GM18858 (cell line): ENCODE measurements at regions not wholly inside any gene's neighbourhood (a gene's known extent, or its start where the extent isn't known, plus 50 kb on each side); places are given as distances from the start of the nearest gene placed in this dataset.
A peak's percentile ranks its signal among the peaks of the same experiment; 100 is the strongest.
"Not testable (repeated sequence)": the region's sequence is repeated elsewhere in the genome, so short reads cannot be mapped to it uniquely, and the experiment has no call there.

Experiments
- ATAC-seq: cut with Tn5 transposase; IDR thresholded peaks from one replicate; pipeline ENCODE4 v1.9.1; 2021; ENCODE audit not compliant: unreplicated experiment

DNA sequence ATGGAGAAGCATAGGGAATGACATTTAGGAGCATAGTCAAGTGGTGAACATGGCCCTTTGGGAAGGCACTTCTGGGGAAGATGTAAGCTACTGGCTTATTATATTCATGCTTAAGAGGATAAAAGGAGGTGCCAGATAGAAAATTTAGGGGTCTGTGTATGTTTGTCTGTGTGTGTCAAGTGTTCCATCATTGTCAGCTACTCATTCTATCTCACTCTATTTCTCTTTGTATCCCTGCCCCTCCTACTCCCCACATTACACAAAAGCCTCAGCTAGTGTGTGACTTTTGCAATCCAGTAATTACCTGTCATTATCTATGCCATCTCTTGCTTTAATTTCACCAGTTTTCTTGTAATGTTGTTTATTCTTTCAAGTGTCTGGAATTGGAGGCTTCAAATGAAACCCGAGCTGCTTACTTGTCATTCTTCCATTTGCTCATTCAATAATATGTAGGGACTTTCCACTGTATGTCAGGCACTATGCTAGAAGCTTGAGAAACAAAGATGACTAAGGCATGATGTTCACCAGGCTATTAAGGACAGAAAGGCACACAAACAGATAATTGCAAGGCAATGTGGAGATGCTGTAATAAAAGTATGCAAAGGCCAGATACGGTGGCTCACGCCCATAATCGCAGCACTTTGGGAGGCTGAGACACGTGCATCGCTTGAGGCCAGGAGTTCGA, 229.8 kb upstream of the TEX13C start:
- ATAC-seq: no peak

- ATAC-seq: no peak
These were observed 225.8 kb upstream of the TEX13C start for GRCh38 chrX:125093852-125094251.

GRCh38 chrX:125094901-125095300, 224.8 kb upstream of the TEX13C start:
- ATAC-seq: no peak

GRCh38 chrX:125096469-125096868, 223.2 kb upstream of the TEX13C start:
- ATAC-seq: no peak

DNA sequence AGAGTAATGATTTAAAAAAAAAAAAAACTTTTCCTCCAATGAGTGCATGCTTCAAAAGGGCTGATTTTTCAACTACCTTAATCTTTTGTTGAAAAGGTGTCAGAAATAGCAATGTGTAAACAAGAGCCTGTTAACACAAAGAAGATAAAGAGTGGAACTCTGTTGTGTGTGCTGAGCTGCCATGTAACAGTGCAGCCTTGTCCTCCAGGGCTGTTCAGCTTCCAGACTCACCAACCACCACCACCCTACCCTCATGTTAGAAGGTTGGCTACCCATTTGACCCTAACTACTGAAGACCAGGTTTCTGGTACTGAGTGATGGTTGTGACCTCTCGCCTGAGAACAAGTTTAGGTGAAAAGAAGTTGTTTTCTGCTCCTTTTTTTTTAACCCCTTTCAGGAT, 222.8 kb upstream of the TEX13C start:
- ATAC-seq: no peak

GRCh38 chrX:125101971-125102755, 217.5 kb upstream of the TEX13C start:
- no peak for ATAC-seq

- ATAC-seq: no peak
These were observed 216.0 kb upstream of the TEX13C start for GRCh38 chrX:125103693-125104092.

GRCh38 chrX:125108921-125109320, 210.8 kb upstream of the TEX13C start:
- no peak for ATAC-seq

GRCh38 chrX:125131164-125131563, 188.5 kb upstream of the TEX13C start:
- ATAC-seq: no peak

DNA sequence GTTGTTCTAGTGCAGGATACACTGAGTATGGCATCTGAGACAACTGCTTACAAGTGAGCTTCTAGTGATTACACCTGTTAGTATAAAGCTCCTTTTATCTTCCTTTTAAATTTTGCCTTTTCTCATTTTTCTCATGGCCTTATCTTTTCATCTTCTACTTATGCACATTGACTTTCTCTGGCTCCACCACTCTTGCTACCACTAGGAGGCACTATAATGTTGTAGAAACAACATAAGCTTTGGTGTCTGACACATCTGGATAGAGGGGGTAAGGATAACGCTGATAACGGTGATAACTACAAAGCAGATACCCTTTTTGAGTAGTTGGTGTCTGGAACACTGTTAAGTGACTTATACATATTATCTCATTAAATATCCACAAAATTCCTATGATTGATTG, 187.4 kb upstream of the TEX13C start:
- peak; percentile 41 for ATAC-seq

- ATAC-seq: no peak
These were observed 182.2 kb upstream of the TEX13C start for GRCh38 chrX:125137521-125137920.

DNA sequence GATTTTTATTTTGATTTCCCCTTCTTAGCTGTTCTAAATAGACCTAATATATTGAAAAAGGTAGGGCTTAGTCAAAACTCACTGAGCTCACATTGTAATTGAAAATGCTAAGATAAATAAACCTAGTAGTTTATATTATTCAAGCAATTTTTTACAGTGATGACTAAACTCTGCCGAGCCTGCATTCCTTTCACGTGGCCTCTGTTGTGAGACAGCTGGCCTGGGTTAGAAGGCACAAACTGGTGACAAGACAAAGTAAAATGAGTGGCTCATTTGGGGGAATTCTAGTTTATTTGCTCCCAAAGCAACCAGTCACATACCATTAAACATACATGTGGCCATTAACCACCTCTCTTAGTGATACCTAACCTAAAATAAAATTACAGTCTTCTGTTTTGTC, 169.4 kb upstream of the TEX13C start:
- no peak for ATAC-seq

- ATAC-seq: no peak
These were observed 168.5 kb upstream of the TEX13C start for GRCh38 chrX:125151146-125151545.

DNA sequence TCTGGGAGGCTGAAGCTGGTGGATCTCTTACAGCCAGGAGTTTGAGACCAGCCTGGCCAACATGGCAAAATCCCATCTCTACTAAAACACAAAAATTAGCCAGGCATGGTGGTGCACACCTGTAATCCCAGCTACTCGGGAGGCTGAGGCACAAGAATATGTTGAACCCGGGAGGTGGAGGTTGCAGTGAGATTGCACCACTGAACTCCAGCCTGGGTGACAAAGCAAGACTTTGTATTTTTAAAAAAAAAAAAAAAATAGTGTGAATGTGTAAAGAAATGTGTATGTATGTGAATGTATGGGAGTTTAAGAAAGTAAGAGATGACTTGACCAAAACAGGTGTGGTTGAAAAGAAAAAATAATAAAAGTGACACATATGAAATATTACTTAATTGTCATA, 167.7 kb upstream of the TEX13C start:
- no peak for ATAC-seq

DNA sequence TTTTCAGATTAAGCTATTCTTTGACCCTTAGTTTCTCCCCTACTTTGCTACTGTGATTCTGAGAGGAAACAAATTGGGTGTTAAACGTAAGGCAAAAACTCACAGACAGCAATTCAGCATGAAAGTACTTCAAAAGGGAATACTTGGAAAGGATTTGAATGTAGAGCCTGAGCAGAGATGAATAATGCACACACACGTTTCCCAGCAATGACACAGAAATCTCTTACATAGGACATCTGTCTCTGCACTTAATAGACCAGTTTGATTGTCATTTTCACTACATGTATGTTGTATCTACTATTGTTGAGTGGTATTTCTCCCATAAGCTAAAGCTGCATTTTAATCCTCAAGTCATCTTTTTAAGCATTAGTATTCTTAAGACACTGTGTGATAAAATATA, 166.1 kb upstream of the TEX13C start:
- ATAC-seq: no peak

DNA sequence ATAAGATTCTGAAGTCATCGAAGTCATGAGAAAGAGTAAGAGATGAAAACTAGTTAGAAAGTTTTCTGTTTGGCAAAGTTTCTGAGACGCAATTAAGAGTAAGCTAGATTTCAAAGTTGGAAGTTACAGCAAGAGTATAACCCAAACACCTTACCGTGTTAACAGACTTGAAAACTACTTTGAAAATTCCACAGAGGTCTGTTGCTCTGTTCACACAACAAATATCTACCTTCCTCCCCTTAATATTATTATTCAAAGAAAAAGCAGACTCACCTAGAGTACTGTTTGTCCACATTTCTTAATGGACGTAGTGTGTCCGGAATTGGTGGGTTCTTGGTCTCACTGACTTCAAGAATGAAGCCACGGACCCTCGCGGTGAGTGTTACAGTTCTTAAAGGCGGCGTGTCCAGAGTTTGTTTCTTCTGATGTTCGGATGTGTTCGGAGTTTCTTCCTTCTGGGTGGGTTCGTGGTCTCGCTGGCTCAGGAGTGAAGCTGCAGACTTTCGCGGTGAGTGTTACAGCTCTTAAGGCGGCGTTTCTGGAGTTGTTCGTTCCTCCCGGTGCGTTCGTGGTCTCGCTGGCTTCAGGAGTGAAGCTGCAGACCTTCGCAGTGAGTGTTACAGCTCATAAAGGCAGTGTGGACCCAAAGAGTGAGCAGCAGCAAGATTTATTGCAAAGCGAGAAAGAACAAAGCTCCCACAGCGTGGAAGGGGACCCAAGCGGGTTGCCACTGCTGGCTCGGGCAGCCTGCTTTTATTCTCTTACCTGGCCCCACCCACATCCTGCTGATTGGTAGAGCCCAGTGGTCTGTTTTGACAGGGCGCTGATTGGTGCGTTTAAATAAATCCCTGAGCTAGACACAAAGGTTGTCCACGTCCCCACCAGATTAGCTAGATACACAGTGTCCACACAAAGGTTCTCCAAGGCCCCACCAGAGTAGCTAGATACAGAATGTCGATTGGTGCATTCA, 165.1 kb upstream of the TEX13C start:
- ATAC-seq: not testable (repeated sequence)

DNA sequence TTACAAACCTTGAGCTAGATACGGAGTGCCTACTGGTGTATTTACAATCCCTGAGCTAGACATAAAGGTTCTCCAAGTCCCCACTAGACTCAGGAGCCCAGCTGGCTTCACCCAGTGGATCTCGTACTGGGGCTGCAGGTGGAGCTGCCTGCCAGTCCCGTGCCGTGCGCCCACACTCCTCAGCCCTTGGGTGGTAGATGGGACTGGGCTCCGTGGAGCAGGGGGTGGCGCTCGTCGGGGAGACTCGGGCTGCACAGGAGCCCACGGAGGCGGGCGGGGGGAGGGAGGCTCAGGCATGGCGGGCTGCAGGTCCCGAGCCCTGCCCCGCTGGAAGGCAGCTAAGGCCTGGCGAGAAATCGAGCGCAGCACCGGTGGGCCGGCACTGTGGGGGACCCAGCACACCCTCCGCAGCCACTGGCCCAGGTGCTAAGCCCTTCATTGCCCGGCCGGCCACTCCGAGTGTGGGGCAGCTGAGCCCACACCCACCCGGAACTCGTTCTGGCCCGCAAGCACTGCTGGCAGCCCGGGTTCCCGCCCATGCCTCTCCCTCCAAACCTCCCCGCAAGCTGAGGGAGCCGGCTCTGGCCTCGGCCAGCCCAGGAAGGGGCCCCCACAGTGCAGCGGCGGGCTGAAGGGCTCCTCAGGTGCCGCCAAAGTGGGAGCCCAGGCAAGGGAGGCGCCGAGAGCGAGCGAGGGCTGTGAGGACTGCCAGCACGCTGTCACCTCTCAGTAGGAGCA, 164.2 kb upstream of the TEX13C start:
- not testable (repeated sequence) for ATAC-seq

DNA sequence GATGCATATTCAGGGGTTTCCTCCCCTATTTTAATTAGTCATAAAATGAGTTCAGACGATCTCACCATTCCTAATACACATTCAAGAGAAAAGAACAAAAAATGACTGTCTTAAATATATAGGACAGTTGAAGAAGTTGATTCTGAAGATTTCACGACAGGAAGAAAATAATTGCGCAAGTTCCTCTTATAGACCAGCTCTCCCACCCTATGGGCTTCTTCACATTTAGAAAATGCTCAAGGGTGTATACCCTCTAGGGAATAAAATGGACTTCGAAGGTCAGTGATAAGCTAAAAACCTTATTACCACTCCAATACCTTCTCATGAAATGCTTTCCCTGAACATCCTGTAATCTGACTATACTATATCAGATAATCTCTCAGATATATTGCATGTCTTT, 149.2 kb upstream of the TEX13C start:
- no peak for ATAC-seq

- no peak for ATAC-seq
These were observed 147.1 kb upstream of the TEX13C start for GRCh38 chrX:125172531-125172930.

DNA sequence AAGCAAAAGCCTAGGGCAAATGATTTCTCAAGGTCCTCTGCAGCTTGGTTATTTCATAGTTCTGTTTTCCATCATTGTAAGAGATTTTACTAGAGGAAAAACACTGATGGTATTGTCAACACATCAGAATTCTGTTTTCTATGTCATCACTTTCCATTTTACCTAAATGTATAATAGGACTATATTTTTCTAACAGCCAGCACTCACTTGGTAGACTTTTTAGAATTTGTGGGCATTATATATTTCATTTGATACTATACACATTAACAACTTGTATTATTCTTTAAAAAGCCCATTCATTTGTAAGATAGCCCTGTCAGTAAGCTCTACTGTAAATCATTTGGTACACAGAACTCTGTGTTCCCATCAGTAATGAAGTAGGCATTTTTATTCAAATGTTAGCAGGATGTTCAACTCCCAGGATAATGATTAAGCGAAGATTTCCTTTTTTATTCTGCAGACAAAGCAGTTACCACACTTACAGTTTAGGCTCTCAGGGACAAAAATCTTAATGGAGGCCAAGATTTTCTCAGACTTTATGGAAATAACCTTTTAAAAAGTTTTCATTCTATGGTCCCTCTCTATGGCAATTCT, 143.6 kb upstream of the TEX13C start:
- ATAC-seq: no peak
